PC-3 (cell line): ENCODE measurements at regions not wholly inside any gene's neighbourhood (a gene's known extent, or its start where the extent isn't known, plus 50 kb on each side); places are given as distances from the start of the nearest gene placed in this dataset.
"Not testable (repeated sequence)": the region's sequence is repeated elsewhere in the genome, so short reads cannot be mapped to it uniquely, and the experiment has no call there.

Experiments
- ATAC-seq: fragments of 200-7000 bp; cut with Tn5 transposase; 2 replicates; pipeline ENCODE4 v1.9.1; 2020; ENCODE audit warnings: mild to moderate bottlenecking, moderate library complexity
- BruUV-seq: library from RNA; stranded (reverse); fragments of 400-500 nt; replicated peaks from 2 replicates; lab custom pipeline; 2021; lab: Mats Ljungman, UMichigan
- CTCF ChIA-PET: fragments of 300-600 bp; sonication (Branson Sonifier 250); formaldehyde crosslinking; loops from one replicate; lab custom pipeline; 2022; ENCODE audit warnings: antibody characterized with exemption; lab: Charles Lee
- POLR2A ChIA-PET: fragments of 300-600 bp; sonication (Branson Sonifier 250); formaldehyde crosslinking; loops from one replicate; lab custom pipeline; 2022; ENCODE audit warnings: antibody characterized with exemption; ENCODE audit not compliant: unreplicated experiment; lab: Charles Lee
- DNase-seq: peaks from one replicate; pipeline ENCODE4 v3.0.0-alpha.2; 2015
- H2AFZ ChIP-seq: fragments of 300-600 bp; sonication (generic); 2 replicates; pipeline ENCODE4 v1.6.0; 2016; ENCODE audit warnings: antibody characterized with exemption, low read length
- H3F3A ChIP-seq: fragments of 300-600 bp; sonication (generic); one replicate; pipeline ENCODE4 v1.6.0; 2017; ENCODE audit warnings: antibody characterized with exemption, low read length, control low read depth, mild to moderate bottlenecking; ENCODE audit not compliant: unreplicated experiment
- H3K27ac ChIP-seq: fragments of 300-600 bp; sonication (generic); 2 replicates; pipeline ENCODE4 v1.5.1; 2016; ENCODE audit warnings: mild to moderate bottlenecking, low read length
- H3K27me3 ChIP-seq: fragments of 300-600 bp; sonication (generic); 2 replicates; pipeline ENCODE4 v1.6.1; 2016; ENCODE audit warnings: low read length, mixed read lengths
- H3K36me3 ChIP-seq: fragments of 300-600 bp; sonication (generic); 2 replicates; pipeline ENCODE4 v1.6.1; 2016; ENCODE audit warnings: low read depth, mixed run types, low read length, mixed read lengths
- H3K4me1 ChIP-seq: fragments of 300-600 bp; sonication (generic); 2 replicates; pipeline ENCODE4 v1.5.1; 2016; ENCODE audit warnings: low read length; ENCODE audit not compliant: insufficient read depth
- H3K4me2 ChIP-seq: fragments of 300-600 bp; sonication (generic); 2 replicates; pipeline ENCODE4 v1.6.0; 2016; ENCODE audit warnings: low read length
- H3K4me3 ChIP-seq: fragments of 300-600 bp; sonication (generic); 2 replicates; pipeline ENCODE4 v1.5.1; 2016; ENCODE audit warnings: mild to moderate bottlenecking, low read length, mixed read lengths
- H3K79me2 ChIP-seq: fragments of 300-600 bp; sonication (generic); 2 replicates; pipeline ENCODE4 v1.6.1; 2017; ENCODE audit warnings: low read length, mixed read lengths
- H3K9ac ChIP-seq: fragments of 300-600 bp; sonication (generic); 2 replicates; pipeline ENCODE4 v1.6.0; 2016; ENCODE audit warnings: mild to moderate bottlenecking, low read length
- H3K9me2 ChIP-seq: fragments of 300-600 bp; sonication (generic); replicated peaks from 2 replicates; pipeline ENCODE4 v1.6.1; 2016; ENCODE audit warnings: mixed run types, low read length, mixed read lengths
- H3K9me3 ChIP-seq: fragments of 300-600 bp; sonication (generic); 2 replicates; pipeline ENCODE4 v1.6.1; 2016; ENCODE audit warnings: low read length, mixed read lengths
- H4K20me1 ChIP-seq: fragments of 300-600 bp; sonication (generic); 2 replicates; pipeline ENCODE4 v1.6.1; 2016; ENCODE audit warnings: low read length, mixed read lengths
- CTCF ChIP-seq: fragments of 300-600 bp; sonication (generic); conservative IDR thresholded peaks from 2 replicates; pipeline ENCODE4 v1.5.1; 2017; ENCODE audit warnings: antibody characterized with exemption, low read depth, mild to moderate bottlenecking, low read length
- EZH2 ChIP-seq: fragments of 300-600 bp; sonication (generic); IDR thresholded peaks from one replicate; pipeline ENCODE4 v1.6.1; 2017; ENCODE audit warnings: antibody characterized with exemption, mild to moderate bottlenecking, low read length; ENCODE audit not compliant: unreplicated experiment
- EZH2phosphoT487 ChIP-seq: fragments of 300-600 bp; sonication (generic); IDR thresholded peaks from 2 replicates; pipeline ENCODE4 v1.6.1; 2018; ENCODE audit warnings: mild to moderate bottlenecking, antibody characterized with exemption, low read length, borderline replicate concordance
- intact Hi-C: fragments of 100-400 bp; cut with micrococcal nuclease; formaldehyde crosslinking; loops from 2 replicates; pipeline ENCODE4 v1.9.0; 2023

- Histone ChIP-seq H4K20me1 (no peaks in the 10 kb centered on the region), H3K9me2 (no peaks in the 10 kb centered on the region), H3K9ac (no peak overlapping the region), H3K36me3 (no peaks in the 10 kb centered on the region), H3K4me3 (no peak overlapping the region), H3K4me2 (no peak overlapping the region), H3K79me2 (no peaks in the 10 kb centered on the region), H3K27ac (no peak overlapping the region), H3K9me3 (no peaks in the 10 kb centered on the region), H3K27me3 (no peaks in the 10 kb centered on the region), H3F3A (no peaks in the 10 kb centered on the region), H3K4me1 (no peaks in the 10 kb centered on the region), H2AFZ (no peak overlapping the region)
- ChIA-PET CTCF (no interaction called here), POLR2A (no interaction called here)
- intact Hi-C loops = no loop called here
- no peak for ATAC-seq
- no peak for TF ChIP-seq CTCF
- no peak for TF ChIP-seq EZH2
- TF ChIP-seq EZH2phosphoT487 = no peak
- no peak for DNase-seq
- no TSS peak for BruUV-seq
Observed at GRCh38 chr4:178003098-178003657, 560.9 kb upstream of the AGA start.

- no peaks in the 10 kb centered on the region for H3K4me1 ChIP-seq
- H3K9ac ChIP-seq = no peak overlapping the region
- no TSS peak for BruUV-seq
- no peaks in the 10 kb centered on the region for H3K9me3 ChIP-seq
- intact Hi-C loops = no loop called here
- H3K9me2 ChIP-seq = no peaks in the 10 kb centered on the region
- no peaks in the 10 kb centered on the region for H3K27me3 ChIP-seq
- H3K4me3 ChIP-seq = no peak overlapping the region
- no peaks in the 10 kb centered on the region for H3K79me2 ChIP-seq
- POLR2A ChIA-PET = no interaction called here
- no peak overlapping the region for H2AFZ ChIP-seq
- H4K20me1 ChIP-seq = no peaks in the 10 kb centered on the region
- no peak overlapping the region for H3K4me2 ChIP-seq
- H3F3A ChIP-seq = no peaks in the 10 kb centered on the region
- DNase-seq (no peak), ATAC-seq (no peak)
- H3K27ac ChIP-seq = no peak overlapping the region
- CTCF ChIA-PET = no interaction called here
- H3K36me3 ChIP-seq = no peaks in the 10 kb centered on the region
- TF ChIP-seq EZH2phosphoT487 = no peak
- TF ChIP-seq EZH2 = no peak
Observed at GRCh38 chr4:178010596-178010995, 568.4 kb upstream of the AGA start.

DNA sequence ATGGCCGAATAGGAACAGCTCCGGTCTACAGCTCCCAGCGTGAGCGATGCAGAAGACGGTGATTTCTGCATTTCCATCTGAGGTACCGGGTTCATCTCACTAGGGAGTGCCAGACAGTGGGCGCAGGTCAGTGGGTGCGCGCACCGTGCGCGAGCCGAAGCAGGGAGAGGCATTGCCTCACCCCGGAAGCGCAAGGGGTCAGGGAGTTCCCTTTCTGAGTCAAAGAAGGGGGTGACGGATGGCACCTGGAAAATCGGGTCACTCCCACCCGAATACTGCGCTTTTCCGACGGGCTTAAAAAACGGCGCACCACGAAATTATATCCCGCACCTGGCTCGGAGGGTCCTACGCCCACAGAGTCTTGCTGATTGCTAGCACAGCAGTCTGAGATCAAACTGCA is 572.8 kb upstream of the AGA start:
- H3K9ac ChIP-seq, ATAC-seq, H3K27me3 ChIP-seq, H3K27ac ChIP-seq, H3K9me3 ChIP-seq, DNase-seq, H3K4me2 ChIP-seq, H3K79me2 ChIP-seq, H3F3A ChIP-seq, H2AFZ ChIP-seq, CTCF ChIA-PET, H3K4me3 ChIP-seq, H3K4me1 ChIP-seq, H3K36me3 ChIP-seq, BruUV-seq, POLR2A ChIA-PET, intact Hi-C loops, H3K9me2 ChIP-seq, H4K20me1 ChIP-seq: not testable (repeated sequence)

GRCh38 chr4:178026999-178027398 is 584.8 kb upstream of the AGA start:
- ChIA-PET CTCF (no interaction called here), POLR2A (no interaction called here)
- Histone ChIP-seq H3K9me2 (no peaks in the 10 kb centered on the region), H3K27me3 (no peaks in the 10 kb centered on the region), H3K79me2 (no peaks in the 10 kb centered on the region), H3F3A (no peaks in the 10 kb centered on the region), H3K27ac (no peak overlapping the region), H4K20me1 (no peaks in the 10 kb centered on the region), H3K9ac (no peak overlapping the region), H3K4me1 (no peaks in the 10 kb centered on the region), H2AFZ (no peak overlapping the region), H3K9me3 (no peaks in the 10 kb centered on the region), H3K4me3 (no peak overlapping the region), H3K36me3 (no peaks in the 10 kb centered on the region), H3K4me2 (no peak overlapping the region)
- no TSS peak for BruUV-seq
- DNase-seq (no peak), ATAC-seq (no peak)
- intact Hi-C loops = no loop called here
- TF ChIP-seq EZH2 = no peak
- no peak for TF ChIP-seq EZH2phosphoT487
- TF ChIP-seq CTCF = no peak
